Cardiac septum (tissue), 1 donor: ENCODE measurements at regions not wholly inside any gene's neighbourhood (a gene's known extent, or its start where the extent isn't known, plus 50 kb on each side); places are given as distances from the start of the nearest gene placed in this dataset.

Experiments
- DNase-seq: peaks from one replicate; pipeline ENCODE4 v3.0.0-alpha.2; 2020; ENCODE audit warnings: low spot score
- intact Hi-C: fragments of 100-400 bp; cut with DNase I; formaldehyde crosslinking; loops from one replicate; pipeline ENCODE4 v1.14.0; 2022
- donor health status: DM: no; HTN: no; CAD: no.

DNA sequence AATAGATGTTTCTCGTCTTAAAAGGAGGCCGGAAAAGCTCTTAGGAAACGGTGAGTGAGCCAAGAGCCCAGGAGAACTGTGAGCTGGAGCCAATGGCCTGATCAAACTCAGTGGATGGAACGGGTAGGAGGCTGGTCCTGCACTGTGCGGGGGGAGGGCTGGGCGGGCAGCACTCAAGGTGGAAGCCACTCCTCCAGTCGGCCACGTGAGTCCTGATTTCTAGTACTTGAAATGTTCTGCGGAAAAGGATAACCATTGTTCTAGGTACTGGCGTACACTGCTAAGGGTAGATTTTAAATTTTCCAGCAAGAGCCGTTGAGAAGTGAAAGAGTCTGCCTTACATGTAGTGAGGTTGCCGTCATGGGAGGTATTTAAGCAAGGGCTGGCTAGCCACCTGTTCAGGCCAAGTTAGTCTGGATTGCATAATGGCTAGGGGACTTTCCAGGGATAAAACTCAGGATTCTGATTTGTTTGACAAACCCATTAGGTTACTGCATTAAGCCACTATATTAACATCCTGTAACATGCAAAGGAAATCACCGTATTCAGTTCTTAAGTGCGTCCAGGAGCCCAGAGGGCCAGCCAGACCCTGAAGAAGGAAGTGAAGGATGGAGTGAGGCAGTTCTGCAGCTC lies 51.3 kb upstream of the ODC1 start:
- DNase-seq, result peak; percentile 36

GRCh38 chr2:10498525-10499274 lies 50.6 kb upstream of the ODC1 start:
- intact Hi-C loops, result no loop called here
- peak; percentile 50 for DNase-seq

More for the DNA sequence above, 51.3 kb upstream of the ODC1 start:
- intact Hi-C loops, result no loop called here
